ENCODE measurements at regions not wholly inside any gene's neighbourhood (a gene's known extent, or its start where the extent isn't known, plus 50 kb on each side); places are given as distances from the start of the nearest gene placed in this dataset.

GRCh38 chr1:239483391-239483790, 97.0 kb downstream of the CHRM3 start:
- TF ChIP-seq POLR2AphosphoS5 (IDR thresholded peaks at IDR 0.05) = no peak
- no peak for TF ChIP-seq CTCF (IDR thresholded peaks at IDR 0.05)
